HEK293T (cell line): ENCODE measurements at regions not wholly inside any gene's neighbourhood (a gene's known extent, or its start where the extent isn't known, plus 50 kb on each side); places are given as distances from the start of the nearest gene placed in this dataset.

Source experiments
- BHLHE40 ChIP-seq: fragments of 450-650 bp; IDR thresholded peaks from 2 replicates; pipeline ENCODE4 v1.6.1; 2016; ENCODE audit warnings: mild to moderate bottlenecking, moderate library complexity, borderline replicate concordance
- HDGF ChIP-seq: fragments of 450-650 bp; IDR thresholded peaks from 2 replicates; pipeline ENCODE4 v1.6.1; 2017; ENCODE audit warnings: antibody characterized with exemption, borderline replicate concordance
- NFRKB ChIP-seq: fragments of 450-650 bp; IDR thresholded peaks from 2 replicates; pipeline ENCODE4 v1.6.1; 2016; ENCODE audit warnings: mild to moderate bottlenecking, moderate library complexity
- SP1 ChIP-seq: fragments of 450-650 bp; IDR thresholded peaks from 2 replicates; pipeline ENCODE4 v1.6.1; 2017
- SUZ12 ChIP-seq: fragments of 450-650 bp; IDR thresholded peaks from 2 replicates; pipeline ENCODE4 v1.6.1; 2016; ENCODE audit warnings: mild to moderate bottlenecking
- TARDBP ChIP-seq: fragments of 450-650 bp; IDR thresholded peaks from 2 replicates; pipeline ENCODE4 v1.6.1; 2016

DNA sequence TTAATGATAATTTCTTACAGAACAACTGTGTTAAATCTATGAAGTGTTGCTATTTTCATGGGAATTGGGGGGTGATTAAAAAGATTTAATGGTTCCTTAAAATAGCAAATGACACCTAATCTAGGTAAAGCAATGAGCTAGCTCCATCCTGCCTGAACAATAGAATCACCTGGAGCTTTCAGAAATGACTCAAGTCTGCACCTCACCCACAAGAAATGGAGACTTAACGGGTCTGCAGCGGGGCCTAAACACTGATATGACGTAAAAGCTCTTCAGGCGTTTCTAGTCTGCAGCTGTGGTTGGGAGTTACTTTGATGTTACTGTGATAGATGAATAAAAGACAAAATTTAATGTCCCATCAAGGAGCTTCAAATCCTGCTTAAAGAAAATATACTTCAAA, 328.2 kb downstream of the RND3 start:
- TF ChIP-seq SUZ12 (no peak), BHLHE40 (no peak), NFRKB (no peak), SP1 (no peak), HDGF (no peak), TARDBP (no peak)
